ENCODE measurements at regions not wholly inside any gene's neighbourhood (a gene's known extent, or its start where the extent isn't known, plus 50 kb on each side); places are given as distances from the start of the nearest gene placed in this dataset.

DNA sequence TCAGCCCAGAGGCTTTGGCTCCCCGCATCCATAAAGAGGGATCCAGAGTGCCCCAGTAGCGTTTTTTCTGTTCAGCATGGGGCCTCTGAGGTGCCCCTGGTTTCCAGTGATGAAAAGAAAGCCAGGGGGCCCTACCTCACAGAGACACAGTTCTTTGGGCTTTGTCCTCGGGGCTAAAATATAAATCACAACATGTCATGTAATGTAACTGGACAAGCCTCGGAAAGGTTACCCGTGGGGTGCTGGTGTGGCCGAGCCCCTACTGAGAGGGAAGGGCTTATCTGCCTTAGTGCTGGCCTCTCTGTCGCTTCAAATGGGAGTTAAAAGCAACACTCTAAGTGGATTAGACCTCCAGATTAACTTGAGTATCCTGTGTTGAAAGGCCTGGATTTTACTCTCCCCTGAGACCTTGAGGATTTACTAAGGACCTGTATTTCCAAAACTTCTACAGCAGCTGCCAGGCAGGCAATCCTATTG is 251.6 kb upstream of the APCDD1 start:
- Histone ChIP-seq H2AFZ (ENCODE audit: low read length) (no peak overlapping the region), H3K4me3 (ENCODE audit: low read length) (no peak overlapping the region), H3K27ac (ENCODE audit: low read length) (no peak overlapping the region), H3K9ac (ENCODE audit: low read length) (no peak overlapping the region), H3K4me1 (ENCODE audit: low read length) (no peaks in the 10 kb centered on the region), H3K79me2 (ENCODE audit: low read length) (no peaks in the 10 kb centered on the region), H3K27me3 (replicated peaks; ENCODE audit: insufficient read depth, low read length) (no peaks in the 10 kb centered on the region), H3K9me2 (replicated peaks; ENCODE audit: insufficient read depth, low read length) (no peaks in the 10 kb centered on the region), H3K36me3 (replicated peaks; ENCODE audit: insufficient read depth, low read length) (no peaks in the 10 kb centered on the region), H3K4me2 (ENCODE audit: low read depth, low read length) (no peak overlapping the region), H3K9me3 (replicated peaks; ENCODE audit: insufficient read depth, low read length) (no peaks in the 10 kb centered on the region), H3F3A (ENCODE audit: insufficient read depth, low read length) (no peaks in the 10 kb centered on the region), H4K20me1 (ENCODE audit: insufficient read depth, low read length) (no peaks in the 10 kb centered on the region)
- DNase-seq, result no peak
- no peak for TF ChIP-seq EZH2phosphoT487 (IDR thresholded peaks at IDR 0.05; ENCODE audit: low read length)
- TF ChIP-seq, protein P1, sequence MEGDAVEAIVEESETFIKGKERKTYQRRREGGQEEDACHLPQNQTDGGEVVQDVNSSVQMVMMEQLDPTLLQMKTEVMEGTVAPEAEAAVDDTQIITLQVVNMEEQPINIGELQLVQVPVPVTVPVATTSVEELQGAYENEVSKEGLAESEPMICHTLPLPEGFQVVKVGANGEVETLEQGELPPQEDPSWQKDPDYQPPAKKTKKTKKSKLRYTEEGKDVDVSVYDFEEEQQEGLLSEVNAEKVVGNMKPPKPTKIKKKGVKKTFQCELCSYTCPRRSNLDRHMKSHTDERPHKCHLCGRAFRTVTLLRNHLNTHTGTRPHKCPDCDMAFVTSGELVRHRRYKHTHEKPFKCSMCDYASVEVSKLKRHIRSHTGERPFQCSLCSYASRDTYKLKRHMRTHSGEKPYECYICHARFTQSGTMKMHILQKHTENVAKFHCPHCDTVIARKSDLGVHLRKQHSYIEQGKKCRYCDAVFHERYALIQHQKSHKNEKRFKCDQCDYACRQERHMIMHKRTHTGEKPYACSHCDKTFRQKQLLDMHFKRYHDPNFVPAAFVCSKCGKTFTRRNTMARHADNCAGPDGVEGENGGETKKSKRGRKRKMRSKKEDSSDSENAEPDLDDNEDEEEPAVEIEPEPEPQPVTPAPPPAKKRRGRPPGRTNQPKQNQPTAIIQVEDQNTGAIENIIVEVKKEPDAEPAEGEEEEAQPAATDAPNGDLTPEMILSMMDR (IDR thresholded peaks at IDR 0.05; ENCODE audit: low read length), result no peak
- TF ChIP-seq EZH2 (optimal IDR thresholded peaks at IDR 0.05; ENCODE audit: low read depth, low read length), result no peak

DNA sequence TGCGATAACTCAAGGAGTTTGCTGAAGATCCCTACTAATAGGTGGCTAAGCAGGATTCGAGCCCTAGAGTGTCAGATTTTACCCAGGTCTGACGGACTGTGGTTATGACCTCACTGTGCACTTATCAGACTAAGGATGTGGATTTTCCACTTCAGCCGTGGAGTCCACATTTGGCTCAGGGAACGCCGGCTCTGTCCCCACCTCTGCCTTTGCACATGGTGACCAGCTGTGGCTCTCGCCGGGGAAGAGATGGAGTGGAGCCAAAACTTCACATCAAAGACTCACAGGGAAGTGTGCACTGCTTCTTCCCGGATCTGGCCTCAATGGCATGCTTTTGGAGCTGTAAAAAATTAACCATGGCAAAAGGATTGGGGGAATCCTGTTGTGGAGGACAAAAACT is 249.3 kb upstream of the APCDD1 start:
- no peak for TF ChIP-seq EZH2 (optimal IDR thresholded peaks at IDR 0.05; ENCODE audit: low read depth, low read length)
- TF ChIP-seq, protein P1 (IDR thresholded peaks at IDR 0.05; ENCODE audit: low read length), result no peak
- TF ChIP-seq EZH2phosphoT487 (IDR thresholded peaks at IDR 0.05; ENCODE audit: low read length), result no peak
- Histone ChIP-seq H3F3A (ENCODE audit: insufficient read depth, low read length) (no peaks in the 10 kb centered on the region), H3K9me3 (replicated peaks; ENCODE audit: insufficient read depth, low read length) (no peaks in the 10 kb centered on the region), H3K9ac (ENCODE audit: low read length) (no peak overlapping the region), H3K4me3 (ENCODE audit: low read length) (no peak overlapping the region), H2AFZ (ENCODE audit: low read length) (no peak overlapping the region), H3K27me3 (replicated peaks; ENCODE audit: insufficient read depth, low read length) (no peaks in the 10 kb centered on the region), H3K27ac (ENCODE audit: low read length) (no peak overlapping the region), H3K36me3 (replicated peaks; ENCODE audit: insufficient read depth, low read length) (no peaks in the 10 kb centered on the region), H3K9me2 (replicated peaks; ENCODE audit: insufficient read depth, low read length) (no peaks in the 10 kb centered on the region), H3K4me1 (ENCODE audit: low read length) (no peaks in the 10 kb centered on the region), H4K20me1 (ENCODE audit: insufficient read depth, low read length) (no peaks in the 10 kb centered on the region), H3K4me2 (ENCODE audit: low read depth, low read length) (no peak overlapping the region), H3K79me2 (ENCODE audit: low read length) (no peaks in the 10 kb centered on the region)
- DNase-seq, result no peak

DNA sequence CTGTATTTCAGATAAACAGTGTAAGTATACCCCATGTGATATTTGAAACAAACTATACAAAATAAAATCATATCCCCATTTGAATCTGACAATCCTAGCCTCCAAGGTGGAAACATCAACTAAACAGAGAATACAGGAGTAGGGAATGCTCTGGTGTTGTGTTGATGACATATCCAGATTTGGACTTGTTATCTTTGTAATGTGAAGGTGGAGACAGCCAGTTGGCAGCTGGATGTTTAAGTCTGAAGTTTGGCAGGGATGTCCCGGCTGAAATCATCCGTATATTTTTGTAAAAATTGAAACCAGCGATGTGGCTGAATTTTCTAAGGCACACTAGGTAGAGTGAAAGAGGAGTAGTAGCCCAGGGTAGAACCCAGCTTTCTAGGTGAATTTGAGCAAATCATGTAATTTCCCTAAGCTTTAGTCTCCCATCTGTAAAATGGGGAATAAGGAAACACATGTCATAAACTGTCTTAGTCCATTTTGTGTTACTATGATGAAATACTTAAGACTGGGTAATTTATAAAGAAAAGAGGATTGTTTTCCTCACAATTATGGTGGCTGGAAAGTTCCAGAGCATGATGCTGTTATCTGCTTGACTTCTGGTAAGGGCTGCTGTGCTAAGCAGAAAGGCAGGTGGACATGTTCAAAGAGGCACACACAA is 246.6 kb upstream of the APCDD1 start:
- H3K4me3 ChIP-seq (ENCODE audit: low read length), result no peak overlapping the region
- no peak for DNase-seq
- TF ChIP-seq, protein P1 (IDR thresholded peaks at IDR 0.05; ENCODE audit: low read length), result no peak
- TF ChIP-seq EZH2phosphoT487 (IDR thresholded peaks at IDR 0.05; ENCODE audit: low read length) (no peak), EZH2 (optimal IDR thresholded peaks at IDR 0.05; ENCODE audit: low read depth, low read length) (no peak)
- no peaks in the 10 kb centered on the region for H3K4me1 ChIP-seq (ENCODE audit: low read length)
- no peaks in the 10 kb centered on the region for H3K79me2 ChIP-seq (ENCODE audit: low read length)
- H3K9me2 ChIP-seq (replicated peaks; ENCODE audit: insufficient read depth, low read length), result no peaks in the 10 kb centered on the region
- H3F3A ChIP-seq (ENCODE audit: insufficient read depth, low read length), result no peaks in the 10 kb centered on the region
- H4K20me1 ChIP-seq (ENCODE audit: insufficient read depth, low read length), result no peaks in the 10 kb centered on the region
- H3K36me3 ChIP-seq (replicated peaks; ENCODE audit: insufficient read depth, low read length), result no peaks in the 10 kb centered on the region
- no peak overlapping the region for H3K4me2 ChIP-seq (ENCODE audit: low read depth, low read length)
- no peaks in the 10 kb centered on the region for H3K27me3 ChIP-seq (replicated peaks; ENCODE audit: insufficient read depth, low read length)
- H3K27ac ChIP-seq (ENCODE audit: low read length), result no peak overlapping the region
- H3K9ac ChIP-seq (ENCODE audit: low read length), result no peak overlapping the region
- no peaks in the 10 kb centered on the region for H3K9me3 ChIP-seq (replicated peaks; ENCODE audit: insufficient read depth, low read length)
- H2AFZ ChIP-seq (ENCODE audit: low read length), result no peak overlapping the region

Data from MM.1S (cell line).